Naive thymus-derived CD4-positive, alpha-beta T cell (primary cell): ENCODE measurements at regions not wholly inside any gene's neighbourhood (a gene's known extent, or its start where the extent isn't known, plus 50 kb on each side); places are given as distances from the start of the nearest gene placed in this dataset.
A peak's percentile ranks its signal among the peaks of the same experiment; 100 is the strongest.

Source experiments
- ATAC-seq: fragments of 150-1000 bp; cut with Tn5 transposase; 2 replicates; pipeline ENCODE4 v1.10.0; 2021; ENCODE audit warnings: mild to moderate bottlenecking, moderate library complexity
- CTCF ChIA-PET: fragments of 350-600 bp; sonication (Branson Sonifier 250); formaldehyde crosslinking; loops from one replicate; lab custom pipeline; 2021; ENCODE audit warnings: antibody characterized with exemption; lab: Charles Lee
- POLR2A ChIA-PET: fragments of 350-600 bp; sonication (Branson Sonifier 250); formaldehyde crosslinking; loops from one replicate; lab custom pipeline; 2021; ENCODE audit warnings: antibody characterized with exemption, inconsistent platforms; lab: Charles Lee
- DNase-seq, 9 donors: peaks; one replicate each; pipeline versions ENCODE4 v3.0.0 to v3.0.0-alpha.2; 2020 to 2022; ENCODE audit warnings: mixed read lengths in 1 of 9
- H3K27ac ChIP-seq: one replicate; pipeline ENCODE4 v1.7.0; 2013; ENCODE audit warnings: mild to moderate bottlenecking, low read depth, low read length, moderate library complexity
- H3K27me3 ChIP-seq, 2 donors: one replicate each; pipeline ENCODE4 v1.7.0; 2013; ENCODE audit warnings: low read length in 2 of 2, mild to moderate bottlenecking in 2 of 2, moderate library complexity in 2 of 2; ENCODE audit not compliant: control insufficient read depth in 2 of 2, insufficient read depth in 2 of 2
- H3K36me3 ChIP-seq, 3 experiments: 1 replicate in 2 of 3; 2 replicates in 1 of 3; pipeline ENCODE4 v1.7.0; 2013; ENCODE audit warnings: low read length in 3 of 3, mild to moderate bottlenecking in 3 of 3, moderate library complexity in 1 of 3; ENCODE audit not compliant: insufficient read depth in 3 of 3, control insufficient read depth in 2 of 3
- H3K4me1 ChIP-seq, 2 donors: one replicate each; pipeline ENCODE4 v1.7.0; 2013; ENCODE audit warnings: low read length in 2 of 2, mild to moderate bottlenecking in 2 of 2, moderate library complexity in 1 of 2; ENCODE audit not compliant: control insufficient read depth in 2 of 2, insufficient read depth in 2 of 2
- H3K4me3 ChIP-seq: 2 replicates; pipeline ENCODE4 v1.7.0; 2013; ENCODE audit warnings: mild to moderate bottlenecking, low read length
- H3K9me3 ChIP-seq, 3 experiments: 1 replicate in 2 of 3; 2 replicates in 1 of 3; pipeline ENCODE4 v1.7.0; 2013; ENCODE audit warnings: low read length in 3 of 3; ENCODE audit not compliant: control insufficient read depth in 2 of 3
- H3K27ac Mint-ChIP-seq, 9 donors: one replicate each; pipeline ENCODE4 v1.8.0; 2020 to 2022; ENCODE audit warnings: mixed read lengths in 9 of 9, mild to moderate bottlenecking in 8 of 9, moderate library complexity in 5 of 9, inconsistent platforms in 2 of 9
- H3K27me3 Mint-ChIP-seq, 5 donors: one replicate each; pipeline ENCODE4 v1.8.0; 2021 to 2022; ENCODE audit warnings: mixed read lengths in 5 of 5, mild to moderate bottlenecking in 1 of 5
- H3K36me3 Mint-ChIP-seq, 5 donors: one replicate each; pipeline ENCODE4 v1.8.0; 2020 to 2022; ENCODE audit warnings: mixed read lengths in 5 of 5, mild to moderate bottlenecking in 3 of 5, inconsistent platforms in 1 of 5
- H3K4me1 Mint-ChIP-seq, 7 donors: one replicate each; pipeline ENCODE4 v1.8.0; 2020 to 2022; ENCODE audit warnings: mixed read lengths in 7 of 7, mild to moderate bottlenecking in 3 of 7, inconsistent platforms in 1 of 7
- H3K4me3 Mint-ChIP-seq, 10 donors: one replicate each; pipeline ENCODE4 v1.8.0; 2020 to 2022; ENCODE audit warnings: mild to moderate bottlenecking in 10 of 10, mixed read lengths in 10 of 10, moderate library complexity in 6 of 10, inconsistent platforms in 2 of 10
- H3K9me3 Mint-ChIP-seq, 11 donors: one replicate each; pipeline ENCODE4 v1.8.0; 2020 to 2022; ENCODE audit warnings: mixed read lengths in 11 of 11, mild to moderate bottlenecking in 4 of 11, inconsistent platforms in 1 of 11, moderate library complexity in 1 of 11
- intact Hi-C, 2 donors: fragments of 100-400 bp; cut with micrococcal nuclease; formaldehyde crosslinking; loops; one replicate each; pipeline ENCODE4 v1.15.1; 2023

DNA sequence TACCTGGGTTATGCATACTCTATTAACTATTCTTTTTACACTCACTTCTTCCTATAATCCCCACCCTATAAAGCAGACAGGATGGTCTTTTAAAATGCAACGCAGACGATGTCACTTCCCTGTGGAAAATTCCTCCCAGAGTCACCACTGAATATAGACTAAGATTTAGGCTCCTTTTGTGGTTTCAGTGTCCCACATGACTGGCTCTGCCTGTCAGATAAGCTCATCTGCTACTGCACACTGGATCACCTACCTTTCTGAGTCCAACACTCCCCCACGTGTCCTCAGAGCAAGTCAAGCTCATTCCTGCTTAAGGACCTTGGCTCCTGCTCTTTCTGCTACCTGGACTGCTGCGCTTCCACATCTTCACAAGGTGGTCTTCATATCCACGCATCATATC is 73.0 kb upstream of the SIPA1L2 start:
- intact Hi-C loops = no loop called here
- ChIA-PET POLR2A (no interaction called here), CTCF (no interaction called here)
- no peak for DNase-seq
- no peak overlapping the region for H3K4me3 ChIP-seq
- Mint-ChIP-seq H3K36me3 (no peaks in the 10 kb centered on the region), H3K9me3 (no peaks in the 10 kb centered on the region), H3K27me3 (peaks cover 0 to 11% (median 0%) of the 10 kb centered on the region in 5 donors), H3K4me1 (peaks cover 0 to 5% (median 0%) of the 10 kb centered on the region in 7 donors), H3K27ac (no peak overlapping the region), H3K4me3 (no peak overlapping the region)
- H3K27me3 ChIP-seq = no peaks in the 10 kb centered on the region
- no peak overlapping the region for H3K27ac ChIP-seq
- ATAC-seq = no peak
- H3K4me1 ChIP-seq = no peaks in the 10 kb centered on the region
- H3K36me3 ChIP-seq = no peaks in the 10 kb centered on the region
- H3K9me3 ChIP-seq = no peaks in the 10 kb centered on the region

- ChIA-PET POLR2A (no interaction called here), CTCF (no interaction called here)
- no peaks in the 10 kb centered on the region for H3K36me3 Mint-ChIP-seq
- no peaks in the 10 kb centered on the region for H3K4me1 ChIP-seq
- H3K4me3 ChIP-seq = no peak overlapping the region
- ATAC-seq = no peak
- H3K27ac Mint-ChIP-seq = no peak overlapping the region
- no peaks in the 10 kb centered on the region for H3K27me3 ChIP-seq
- H3K36me3 ChIP-seq = no peaks in the 10 kb centered on the region
- H3K27ac ChIP-seq = no peak overlapping the region
- DNase-seq = no peak
- H3K27me3 Mint-ChIP-seq = peaks cover 0 to 11% (median 0%) of the 10 kb centered on the region in 5 donors
- intact Hi-C loops = no loop called here
- H3K4me1 Mint-ChIP-seq = peaks cover 0 to 5% (median 0%) of the 10 kb centered on the region in 7 donors
- H3K4me3 Mint-ChIP-seq = no peak overlapping the region
- no peaks in the 10 kb centered on the region for H3K9me3 ChIP-seq
- no peaks in the 10 kb centered on the region for H3K9me3 Mint-ChIP-seq
Measured at GRCh38 chr1:232704256-232704655, 74.3 kb upstream of the SIPA1L2 start.

GRCh38 chr1:232704694-232705680 is 75.1 kb upstream of the SIPA1L2 start:
- Mint-ChIP-seq H3K9me3 (no peaks in the 10 kb centered on the region), H3K27me3 (peaks cover 0 to 11% (median 0%) of the 10 kb centered on the region in 5 donors), H3K36me3 (no peaks in the 10 kb centered on the region), H3K4me3 (no peak overlapping the region), H3K4me1 (peaks cover 0 to 5% (median 0%) of the 10 kb centered on the region in 7 donors), H3K27ac (no peak overlapping the region)
- no peaks in the 10 kb centered on the region for H3K4me1 ChIP-seq
- ATAC-seq (peak; percentile 65), DNase-seq (no peak)
- H3K36me3 ChIP-seq = no peaks in the 10 kb centered on the region
- no peaks in the 10 kb centered on the region for H3K9me3 ChIP-seq
- intact Hi-C loops = no loop called here
- no peak overlapping the region for H3K4me3 ChIP-seq
- no peaks in the 10 kb centered on the region for H3K27me3 ChIP-seq
- ChIA-PET CTCF (no interaction called here), POLR2A (no interaction called here)
- no peak overlapping the region for H3K27ac ChIP-seq

DNA sequence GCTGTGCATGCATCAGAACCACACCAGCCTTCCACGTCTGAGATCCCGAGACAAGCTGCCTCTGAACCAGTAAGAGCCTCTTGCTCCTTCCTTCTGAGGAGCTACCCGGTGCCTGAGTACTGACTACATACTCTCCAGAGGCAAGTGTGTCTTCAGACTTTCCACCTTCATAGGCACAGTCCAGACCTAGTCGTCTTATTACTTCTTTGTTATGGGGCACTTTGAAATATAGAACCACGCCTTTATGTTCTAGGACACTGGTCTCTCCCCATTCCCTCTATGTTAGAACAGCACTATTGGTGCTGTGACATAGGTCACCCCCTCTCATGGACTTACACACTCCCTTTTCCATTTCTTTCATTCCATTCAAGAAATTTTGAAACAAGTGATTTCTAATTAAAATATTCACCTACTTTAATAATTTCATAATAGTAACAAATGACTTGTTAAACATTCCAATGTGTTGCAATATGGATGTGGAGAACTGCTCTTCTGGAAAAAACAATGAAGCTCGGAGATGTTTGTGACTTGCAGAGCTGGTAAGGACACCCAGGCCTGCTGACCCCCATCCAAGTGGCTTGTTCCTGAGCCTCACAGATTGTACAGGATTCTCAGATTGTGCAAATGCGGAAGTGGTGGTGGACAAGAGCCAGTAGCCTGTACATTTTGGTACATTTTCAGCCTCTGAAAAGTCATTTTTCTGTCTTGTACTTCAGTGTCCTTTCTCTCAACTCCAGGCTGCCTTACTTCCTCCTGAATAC is 76.1 kb upstream of the SIPA1L2 start:
- Histone ChIP-seq H3K4me1 (no peaks in the 10 kb centered on the region), H3K36me3 (no peaks in the 10 kb centered on the region), H3K27me3 (no peaks in the 10 kb centered on the region), H3K27ac (no peak overlapping the region), H3K4me3 (no peak overlapping the region), H3K9me3 (no peaks in the 10 kb centered on the region)
- Mint-ChIP-seq H3K36me3 (no peaks in the 10 kb centered on the region), H3K4me1 (peaks cover 0 to 5% (median 0%) of the 10 kb centered on the region in 7 donors), H3K27me3 (peaks cover 0 to 11% (median 0%) of the 10 kb centered on the region in 5 donors), H3K9me3 (no peaks in the 10 kb centered on the region), H3K27ac (no peak overlapping the region), H3K4me3 (no peak overlapping the region)
- DNase-seq = no peak
- no peak for ATAC-seq
- intact Hi-C loops = no loop called here
- CTCF ChIA-PET = no interaction called here
- POLR2A ChIA-PET = no interaction called here

- H3K27ac ChIP-seq = no peak overlapping the region
- Mint-ChIP-seq H3K4me3 (no peak overlapping the region), H3K9me3 (no peaks in the 10 kb centered on the region), H3K27ac (no peak overlapping the region), H3K36me3 (no peaks in the 10 kb centered on the region), H3K4me1 (peaks cover 0 to 5% (median 0%) of the 10 kb centered on the region in 7 donors), H3K27me3 (peaks cover 0 to 11% (median 2%) of the 10 kb centered on the region in 5 donors)
- ChIA-PET POLR2A (no interaction called here), CTCF (no interaction called here)
- intact Hi-C loops = no loop called here
- no peak for ATAC-seq
- no peaks in the 10 kb centered on the region for H3K4me1 ChIP-seq
- no peak for DNase-seq
- no peaks in the 10 kb centered on the region for H3K27me3 ChIP-seq
- H3K36me3 ChIP-seq = no peaks in the 10 kb centered on the region
- no peaks in the 10 kb centered on the region for H3K9me3 ChIP-seq
- H3K4me3 ChIP-seq = no peak overlapping the region
Measured at GRCh38 chr1:232707142-232707541, 77.2 kb upstream of the SIPA1L2 start.

DNA sequence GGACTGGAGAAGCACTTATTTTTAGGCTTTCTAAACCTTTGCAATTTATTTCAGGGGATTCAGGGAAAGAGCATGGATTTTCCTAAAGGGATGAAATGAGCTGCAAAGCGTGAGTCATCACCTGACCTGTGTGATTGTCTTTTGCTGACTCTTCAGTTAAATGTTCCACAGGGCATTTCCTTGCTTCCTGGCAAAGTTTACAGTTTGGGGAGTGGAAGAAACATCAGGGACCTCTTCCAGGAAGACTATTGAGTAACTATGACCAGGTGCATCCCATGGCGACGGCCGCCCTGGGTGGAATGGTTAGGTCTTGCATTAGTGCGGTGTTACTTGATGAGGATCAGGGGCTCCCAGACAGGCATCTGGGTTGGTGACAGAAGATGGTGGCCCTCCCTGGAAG is 79.5 kb upstream of the SIPA1L2 start:
- Histone ChIP-seq H3K4me3 (no peak overlapping the region), H3K9me3 (no peaks in the 10 kb centered on the region), H3K4me1 (no peaks in the 10 kb centered on the region), H3K27ac (no peak overlapping the region), H3K27me3 (no peaks in the 10 kb centered on the region), H3K36me3 (no peaks in the 10 kb centered on the region)
- ChIA-PET POLR2A (no interaction called here), CTCF (no interaction called here)
- Mint-ChIP-seq H3K9me3 (peaks cover 0 to 12% (median 0%) of the 10 kb centered on the region in 11 donors), H3K27me3 (peaks cover 0 to 11% (median 0%) of the 10 kb centered on the region in 5 donors), H3K4me1 (peaks cover 0 to 5% (median 0%) of the 10 kb centered on the region in 7 donors), H3K36me3 (no peaks in the 10 kb centered on the region), H3K4me3 (no peak overlapping the region), H3K27ac (no peak overlapping the region)
- ATAC-seq = no peak
- DNase-seq = no peak
- intact Hi-C loops = no loop called here
